ENCODE measurements at regions not wholly inside any gene's neighbourhood (a gene's known extent, or its start where the extent isn't known, plus 50 kb on each side); places are given as distances from the start of the nearest gene placed in this dataset.

GRCh38 chr1:56171670-56172069 is 407.7 kb downstream of the PLPP3 start:
- Histone ChIP-seq H3K27me3 (no peaks in the 10 kb centered on the region), H3K36me3 (no peaks in the 10 kb centered on the region), H3K4me1 (peaks cover 0 to 13% of the 10 kb centered on the region in 2 donors), H3K4me3 (no peak overlapping the region), H3K9me3 (no peaks in the 10 kb centered on the region), H3K27ac (no peak overlapping the region)
- DNase-seq (ENCODE audit: low spot score), result no peak
- TF ChIP-seq, protein P1, sequence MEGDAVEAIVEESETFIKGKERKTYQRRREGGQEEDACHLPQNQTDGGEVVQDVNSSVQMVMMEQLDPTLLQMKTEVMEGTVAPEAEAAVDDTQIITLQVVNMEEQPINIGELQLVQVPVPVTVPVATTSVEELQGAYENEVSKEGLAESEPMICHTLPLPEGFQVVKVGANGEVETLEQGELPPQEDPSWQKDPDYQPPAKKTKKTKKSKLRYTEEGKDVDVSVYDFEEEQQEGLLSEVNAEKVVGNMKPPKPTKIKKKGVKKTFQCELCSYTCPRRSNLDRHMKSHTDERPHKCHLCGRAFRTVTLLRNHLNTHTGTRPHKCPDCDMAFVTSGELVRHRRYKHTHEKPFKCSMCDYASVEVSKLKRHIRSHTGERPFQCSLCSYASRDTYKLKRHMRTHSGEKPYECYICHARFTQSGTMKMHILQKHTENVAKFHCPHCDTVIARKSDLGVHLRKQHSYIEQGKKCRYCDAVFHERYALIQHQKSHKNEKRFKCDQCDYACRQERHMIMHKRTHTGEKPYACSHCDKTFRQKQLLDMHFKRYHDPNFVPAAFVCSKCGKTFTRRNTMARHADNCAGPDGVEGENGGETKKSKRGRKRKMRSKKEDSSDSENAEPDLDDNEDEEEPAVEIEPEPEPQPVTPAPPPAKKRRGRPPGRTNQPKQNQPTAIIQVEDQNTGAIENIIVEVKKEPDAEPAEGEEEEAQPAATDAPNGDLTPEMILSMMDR (IDR thresholded peaks at IDR 0.05), result no peak

DNA sequence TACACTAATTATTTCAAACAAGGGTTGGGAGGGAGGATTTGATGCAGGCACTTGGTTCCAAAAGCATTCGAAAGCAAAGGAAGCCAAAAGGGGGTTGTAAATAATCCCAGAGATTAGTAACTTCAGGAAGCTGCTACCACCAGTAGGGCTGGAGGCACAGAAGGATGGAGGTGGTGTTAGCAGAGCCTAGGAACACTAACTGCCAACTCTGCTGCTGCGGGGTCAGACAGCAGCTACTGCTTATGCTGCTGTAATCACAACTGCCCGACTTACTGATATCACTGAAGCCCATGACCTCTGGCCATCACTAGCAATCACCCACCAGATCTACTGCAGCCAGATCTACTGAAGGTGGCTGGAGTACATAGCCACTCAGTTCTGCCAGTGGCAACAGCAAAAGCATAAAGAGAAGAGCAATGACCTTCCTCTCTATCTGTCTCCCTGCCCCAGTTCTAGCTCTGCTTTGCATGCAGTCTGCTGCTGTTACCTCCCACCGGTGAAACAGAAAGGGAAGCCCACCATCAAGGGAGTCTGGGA is 408.5 kb downstream of the PLPP3 start:
- Histone ChIP-seq H3K9me3 (no peaks in the 10 kb centered on the region), H3K27ac (no peak overlapping the region), H3K4me1 (peaks cover 0 to 13% of the 10 kb centered on the region in 2 donors), H3K27me3 (no peaks in the 10 kb centered on the region), H3K4me3 (no peak overlapping the region), H3K36me3 (no peaks in the 10 kb centered on the region)
- DNase-seq (ENCODE audit: low spot score), result no peak
- TF ChIP-seq, protein P1 (IDR thresholded peaks at IDR 0.05), result no peak

GRCh38 chr1:56169856-56170255 is 409.5 kb downstream of the PLPP3 start:
- H3K36me3 ChIP-seq, result no peaks in the 10 kb centered on the region
- DNase-seq (ENCODE audit: low spot score), result no peak
- H3K4me1 ChIP-seq, result peaks cover 0 to 13% of the 10 kb centered on the region in 2 donors
- H3K27ac ChIP-seq, result no peak overlapping the region
- TF ChIP-seq, protein P1 (IDR thresholded peaks at IDR 0.05), result no peak
- no peaks in the 10 kb centered on the region for H3K9me3 ChIP-seq
- no peak overlapping the region for H3K4me3 ChIP-seq
- H3K27me3 ChIP-seq, result no peaks in the 10 kb centered on the region

GRCh38 chr1:56168176-56168575 is 411.2 kb downstream of the PLPP3 start:
- TF ChIP-seq, protein P1 (IDR thresholded peaks at IDR 0.05), result no peak
- H3K27me3 ChIP-seq, result no peaks in the 10 kb centered on the region
- H3K9me3 ChIP-seq, result no peaks in the 10 kb centered on the region
- DNase-seq (ENCODE audit: low spot score), result no peak
- peaks cover 0 to 13% of the 10 kb centered on the region in 2 donors for H3K4me1 ChIP-seq
- no peak overlapping the region for H3K4me3 ChIP-seq
- no peak overlapping the region for H3K27ac ChIP-seq
- H3K36me3 ChIP-seq, result no peaks in the 10 kb centered on the region

GRCh38 chr1:56167596-56167995 is 411.8 kb downstream of the PLPP3 start:
- Histone ChIP-seq H3K27ac (no peak overlapping the region), H3K4me3 (no peak overlapping the region)
- TF ChIP-seq, protein P1 (IDR thresholded peaks at IDR 0.05), result no peak

GRCh38 chr1:56160773-56161315 is 418.5 kb downstream of the PLPP3 start:
- Histone ChIP-seq H3K4me3 (no peak overlapping the region), H3K27ac (no peak overlapping the region), H3K4me1 (no peaks in the 10 kb centered on the region), H3K27me3 (no peaks in the 10 kb centered on the region), H3K9me3 (no peaks in the 10 kb centered on the region), H3K36me3 (no peaks in the 10 kb centered on the region)
- no peak for DNase-seq (ENCODE audit: low spot score)
- TF ChIP-seq, protein P1 (IDR thresholded peaks at IDR 0.05), result no peak

More at GRCh38 chr1:56167596-56167995, 411.8 kb downstream of the PLPP3 start:
- H3K4me1 ChIP-seq, result peaks cover 0 to 13% of the 10 kb centered on the region in 2 donors
- H3K36me3 ChIP-seq, result no peaks in the 10 kb centered on the region
- no peaks in the 10 kb centered on the region for H3K27me3 ChIP-seq
- DNase-seq (ENCODE audit: low spot score), result no peak
- no peaks in the 10 kb centered on the region for H3K9me3 ChIP-seq
